ENCODE measurements at regions not wholly inside any gene's neighbourhood (a gene's known extent, or its start where the extent isn't known, plus 50 kb on each side); places are given as distances from the start of the nearest gene placed in this dataset.

DNA sequence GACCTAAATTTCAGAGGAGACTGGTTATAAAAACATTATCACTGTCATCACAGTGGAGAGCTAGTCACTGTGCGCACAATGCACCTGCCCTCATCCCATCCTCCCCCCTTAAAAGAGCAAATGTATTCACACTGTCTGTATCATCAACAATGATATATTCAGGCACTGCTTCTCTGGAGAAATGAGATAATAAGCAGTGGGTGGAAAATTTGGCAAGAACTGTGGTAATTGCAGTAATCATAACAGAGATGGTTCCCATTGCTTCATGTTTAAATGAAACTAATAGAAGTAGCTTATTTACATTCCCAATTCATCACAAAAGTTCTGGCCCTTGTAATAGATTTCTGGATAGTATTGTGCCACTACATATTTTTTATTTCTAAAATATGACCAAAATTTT is 867.4 kb upstream of the ADGRL2 start:
- DNase-seq = no peak

DNA sequence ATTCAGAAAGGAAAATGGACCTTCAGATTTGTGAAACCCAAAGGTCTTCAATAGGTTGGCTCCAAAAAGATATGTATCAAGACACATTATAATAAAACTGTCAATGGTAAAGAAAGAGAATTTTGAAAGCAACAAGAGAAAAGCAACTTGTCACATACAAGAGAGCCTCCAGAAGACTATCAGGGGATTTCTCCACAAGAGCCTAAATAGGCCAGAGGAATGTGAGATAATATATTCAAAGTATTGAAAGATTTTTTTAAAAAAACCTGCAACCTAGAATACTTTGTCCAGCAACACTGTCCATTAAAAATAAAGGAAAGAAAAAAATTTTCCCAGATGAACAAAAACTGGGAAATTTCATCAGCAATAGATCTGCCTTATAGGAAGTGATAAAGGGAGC is 869.6 kb upstream of the ADGRL2 start:
- DNase-seq = no peak

DNA sequence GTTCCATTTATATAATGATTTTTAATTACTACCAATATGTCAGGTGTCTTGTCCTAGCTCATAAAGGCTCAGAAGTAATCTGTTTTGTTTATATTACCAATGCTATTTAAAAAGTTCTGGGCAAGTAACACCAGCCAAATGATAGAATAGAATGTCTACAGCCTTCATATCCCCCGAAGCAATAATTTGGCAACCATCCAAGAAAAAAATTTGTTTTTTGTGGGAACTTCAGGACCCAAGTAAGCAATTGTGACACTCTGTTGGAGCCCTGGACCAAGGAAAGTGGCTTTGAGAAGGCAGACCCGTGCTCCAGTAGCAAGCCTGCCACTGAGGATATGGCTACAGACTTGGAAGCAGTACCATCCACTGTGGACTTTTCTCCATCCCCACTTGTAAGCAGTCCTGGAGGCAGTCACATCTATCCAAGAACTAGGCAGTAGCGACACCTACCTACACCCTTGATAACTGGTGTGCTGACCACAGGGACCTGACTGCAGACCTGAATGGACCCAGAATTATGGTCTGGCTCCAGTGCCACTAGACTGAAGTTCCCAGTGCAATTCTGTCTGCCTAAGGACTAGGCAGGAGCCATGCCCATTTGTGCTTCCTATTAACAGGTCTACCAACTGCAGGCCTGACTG is 870.7 kb upstream of the ADGRL2 start:
- DNase-seq = no peak

DNA sequence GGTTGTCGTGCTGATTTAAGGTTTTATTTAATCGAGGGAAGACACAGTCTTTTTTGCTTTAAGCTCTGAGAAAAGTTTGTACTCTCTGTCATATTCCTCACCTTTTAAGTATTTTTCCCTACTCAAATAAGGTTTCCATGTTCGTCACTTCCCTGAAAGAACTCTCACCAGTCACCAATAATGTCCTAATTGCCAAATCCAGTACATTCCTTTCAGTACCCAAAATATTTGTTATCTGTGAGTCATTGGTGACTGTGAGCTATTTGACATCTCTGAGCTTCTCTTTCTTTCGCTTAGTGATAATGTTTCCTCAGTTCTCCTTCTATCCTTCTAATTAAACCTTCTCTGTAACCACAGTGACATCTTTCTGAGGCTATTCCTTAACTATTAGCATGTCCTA is 874.2 kb upstream of the ADGRL2 start:
- no peak for DNase-seq

DNA sequence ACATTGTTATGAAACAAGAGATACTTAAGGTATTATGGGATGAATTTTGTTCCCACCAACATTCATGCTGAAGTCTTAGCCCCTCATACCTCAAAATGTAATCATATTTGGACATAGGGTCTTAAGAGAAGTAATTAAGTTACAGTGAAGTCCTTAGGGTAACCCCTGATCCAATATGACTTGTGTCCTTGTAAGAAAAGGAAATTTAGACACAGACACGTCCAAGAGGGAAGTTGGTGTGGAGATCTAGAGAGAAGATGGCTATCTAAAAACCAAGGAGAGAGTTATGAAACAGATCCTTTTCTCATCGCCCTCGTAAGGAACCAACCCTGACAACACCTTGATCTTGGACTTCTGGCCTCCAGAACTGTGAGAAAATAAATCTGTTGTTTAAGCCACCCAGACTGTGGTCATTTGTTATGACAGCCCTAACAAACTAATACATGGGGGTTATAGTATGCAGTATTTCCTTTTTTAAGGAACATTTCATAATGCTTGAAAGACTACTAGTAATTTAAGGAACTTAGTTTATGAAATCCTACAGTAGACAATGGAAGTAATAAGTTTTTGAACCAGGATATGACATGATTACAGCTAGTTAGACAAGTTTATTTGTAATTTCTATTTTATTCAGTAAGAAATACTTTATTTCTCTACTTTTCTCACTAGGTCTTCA is 875.5 kb upstream of the ADGRL2 start:
- DNase-seq = no peak

DNA sequence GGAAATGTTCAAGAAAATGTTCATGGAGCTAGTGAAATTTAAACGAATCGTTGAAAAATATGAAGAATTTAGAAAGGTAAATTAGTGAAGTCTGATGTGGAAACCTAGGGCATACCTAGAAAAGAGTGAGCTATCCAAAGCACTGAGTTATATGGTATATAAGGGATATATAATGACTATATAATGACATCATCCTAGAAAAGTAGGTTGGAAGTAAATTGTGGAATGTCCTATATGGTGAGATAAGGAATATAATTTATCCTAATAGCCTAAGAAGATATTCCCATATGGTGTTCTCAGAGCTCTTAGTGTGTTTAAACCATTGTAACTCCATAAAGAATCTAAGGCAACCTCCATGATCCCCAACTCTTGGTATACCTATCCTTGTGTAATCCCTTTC is 876.4 kb upstream of the ADGRL2 start:
- no peak for DNase-seq

DNA sequence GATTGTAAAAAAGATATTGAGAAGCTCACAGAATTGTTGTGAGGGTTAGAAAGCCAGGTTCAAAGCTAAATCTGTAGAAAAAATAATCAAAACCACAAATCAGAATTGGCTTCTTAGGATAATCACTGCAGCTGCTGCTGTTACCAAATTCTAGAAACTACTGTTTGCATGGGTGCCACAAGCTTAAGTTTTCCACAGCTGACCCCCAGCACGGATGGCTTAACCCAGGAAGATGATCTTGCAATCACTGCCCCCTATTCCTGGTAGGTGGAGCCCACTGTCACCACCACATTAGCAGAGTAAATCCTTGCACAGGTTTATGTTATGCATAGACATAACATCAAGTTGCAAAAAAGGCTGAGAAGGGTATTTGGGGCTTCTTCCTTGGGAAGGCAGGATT is 877.8 kb upstream of the ADGRL2 start:
- no peak for DNase-seq

DNA sequence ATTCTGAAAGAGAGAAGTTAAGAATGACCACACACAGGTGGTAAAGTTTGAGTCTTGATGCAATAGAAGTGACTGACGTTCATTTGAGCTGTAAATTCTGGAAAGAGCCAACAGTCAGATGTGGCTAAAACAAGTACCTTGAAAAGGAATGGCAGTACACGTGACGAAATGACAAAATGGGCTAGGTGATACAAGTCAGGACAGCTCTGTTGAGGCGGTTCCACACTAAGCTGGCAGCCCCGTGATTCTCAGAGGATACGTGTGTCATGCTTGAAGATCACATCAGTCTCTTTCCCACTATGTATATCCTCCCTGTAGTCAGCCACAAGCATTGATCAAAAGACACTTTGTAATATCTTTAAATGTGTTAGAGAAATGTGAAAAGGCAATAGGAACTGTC is 881.3 kb upstream of the ADGRL2 start:
- DNase-seq = no peak

DNA sequence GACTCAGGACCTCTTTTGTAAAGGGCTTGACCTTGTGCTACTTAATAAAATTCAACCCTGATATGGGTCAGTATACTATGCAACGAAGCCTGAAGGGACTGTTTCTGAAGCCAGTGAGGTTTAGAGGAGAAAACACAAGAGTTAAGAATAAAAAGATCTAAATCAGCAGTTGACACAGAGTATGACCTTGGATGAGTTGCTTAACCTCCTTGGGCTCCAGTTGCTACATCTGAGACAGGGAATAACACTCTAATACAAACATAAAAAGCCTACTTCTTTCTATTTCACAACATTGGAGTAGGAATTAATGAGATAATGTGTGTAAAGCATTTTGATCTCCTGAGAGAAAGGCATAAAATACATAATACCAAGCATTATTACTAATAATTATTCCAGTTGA is 882.4 kb upstream of the ADGRL2 start:
- no peak for DNase-seq

DNA sequence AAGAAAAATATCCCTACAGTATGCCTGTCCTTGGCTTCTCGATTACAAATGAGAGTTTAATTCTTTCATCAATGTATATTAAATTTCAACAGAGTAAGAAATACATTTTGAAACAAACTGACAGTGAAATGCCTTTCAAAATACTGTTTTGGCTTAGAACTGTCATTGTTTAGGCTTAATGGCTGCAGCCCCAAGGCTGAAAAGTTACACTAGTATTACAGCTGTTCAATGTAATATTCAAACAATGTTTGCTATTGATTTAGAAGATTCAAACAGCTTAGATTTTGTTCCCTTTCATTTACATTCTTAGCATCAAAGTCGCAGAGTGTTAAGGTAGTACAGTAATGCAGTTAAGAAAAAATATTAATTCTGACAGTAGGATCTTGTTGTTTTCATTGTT is 882.9 kb upstream of the ADGRL2 start:
- DNase-seq = no peak

DNA sequence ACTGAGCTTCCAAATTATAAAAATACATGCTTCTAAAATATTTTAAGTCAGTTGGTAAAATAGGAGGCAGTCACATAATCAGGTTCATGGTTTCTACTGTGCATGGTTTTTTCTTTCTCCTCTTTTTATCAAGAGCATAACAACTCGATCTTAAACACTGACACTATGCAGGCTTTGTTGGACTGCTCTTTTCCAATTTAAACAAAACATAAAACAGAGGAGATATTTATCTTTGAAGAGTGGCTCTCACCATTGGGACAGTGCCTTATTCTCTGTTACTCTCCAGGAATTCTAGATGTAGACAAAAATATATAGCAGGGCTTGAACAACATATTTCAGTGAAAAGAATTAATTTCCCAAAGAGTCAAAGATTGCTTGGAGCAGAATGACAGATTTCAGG is 883.5 kb upstream of the ADGRL2 start:
- DNase-seq = no peak

DNA sequence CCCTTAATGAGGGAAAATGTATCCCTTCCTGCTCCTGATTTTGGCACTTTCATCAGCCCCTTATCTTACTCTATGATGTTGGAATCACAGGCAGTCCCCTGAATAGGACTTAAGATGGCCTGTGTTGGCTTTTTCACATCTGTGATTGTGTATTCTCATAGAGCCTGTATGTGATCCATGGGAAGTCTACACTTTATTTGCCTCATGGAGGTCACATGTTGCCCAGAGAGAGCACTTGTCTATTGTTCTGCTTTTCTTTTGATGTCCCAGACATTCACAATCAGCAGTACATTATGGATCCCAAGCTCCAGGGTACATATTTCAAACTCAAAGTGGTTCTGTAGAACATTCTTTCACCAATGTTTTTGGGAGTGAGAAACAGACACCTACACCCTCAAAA is 885.2 kb upstream of the ADGRL2 start:
- DNase-seq = no peak

DNA sequence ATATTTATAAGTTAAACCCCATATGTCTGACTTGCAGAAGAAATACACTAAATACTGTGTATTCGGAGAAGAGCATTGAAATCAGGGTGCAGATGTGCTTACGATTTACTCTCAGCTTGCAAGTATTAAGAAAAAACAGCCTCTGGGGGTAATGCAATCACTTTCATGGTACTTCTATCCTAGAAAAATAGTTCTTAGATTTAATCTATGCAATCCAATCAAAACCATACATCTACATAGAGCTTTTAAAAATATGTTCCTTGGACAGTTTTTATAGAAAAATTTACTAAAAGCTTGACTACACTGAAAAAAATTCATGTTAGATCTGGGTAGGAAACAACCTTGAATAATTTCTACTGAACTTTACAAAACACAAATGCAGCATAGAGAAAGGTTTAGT is 890.3 kb upstream of the ADGRL2 start:
- DNase-seq = no peak

DNA sequence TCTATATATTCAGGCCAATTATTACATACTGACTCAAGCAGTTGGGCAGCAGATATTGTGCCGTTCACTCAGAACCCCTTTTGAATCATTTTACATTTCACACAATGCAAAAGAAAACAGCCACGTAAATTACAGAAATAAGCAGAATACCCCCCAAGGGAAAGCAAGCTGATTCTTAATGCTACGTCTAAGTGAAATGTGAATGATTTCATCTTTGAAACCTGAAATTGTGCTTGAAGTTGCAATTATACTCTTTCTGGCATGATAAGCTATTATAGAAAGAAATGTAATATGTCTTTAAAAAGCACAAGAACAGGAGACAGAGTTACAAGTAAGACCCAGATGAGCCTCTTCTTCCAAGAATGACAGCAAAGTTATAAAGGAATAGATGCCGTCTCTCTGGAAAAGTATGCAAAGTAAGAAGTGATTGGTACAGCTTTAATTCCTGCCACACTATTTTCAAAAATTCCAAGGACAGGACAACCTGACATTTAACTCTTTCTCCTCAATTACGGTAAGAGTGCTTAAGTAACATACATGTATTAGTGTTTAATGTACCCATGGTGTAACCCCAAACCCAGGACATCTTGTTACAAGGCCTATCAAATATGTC is 891.5 kb upstream of the ADGRL2 start:
- no peak for DNase-seq

DNA sequence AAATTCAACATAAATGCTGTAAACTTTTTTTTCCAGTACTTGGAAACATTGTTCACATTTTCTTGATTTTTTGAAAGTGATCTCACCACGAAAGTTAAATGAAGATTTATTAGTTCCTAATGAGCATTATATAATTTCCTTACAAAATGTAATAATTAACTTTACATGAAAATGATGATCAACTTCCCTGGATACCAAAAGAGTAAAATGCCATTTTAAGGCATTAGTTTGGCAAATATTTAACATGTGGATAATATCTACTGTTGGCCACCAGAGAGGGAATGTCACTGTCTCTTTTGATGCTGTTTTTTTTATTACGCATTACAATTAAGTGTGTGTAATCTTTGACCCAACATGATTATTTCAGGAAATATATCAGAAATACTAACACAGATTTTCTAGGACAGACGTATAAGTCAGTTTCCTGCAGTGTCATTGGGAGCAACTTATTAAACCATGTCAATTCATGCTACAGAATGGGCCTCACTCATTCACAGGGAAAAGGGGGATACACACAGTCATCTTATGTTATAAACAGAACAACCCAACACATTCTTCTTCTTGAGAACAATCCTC is 903.9 kb upstream of the ADGRL2 start:
- DNase-seq = no peak

DNA sequence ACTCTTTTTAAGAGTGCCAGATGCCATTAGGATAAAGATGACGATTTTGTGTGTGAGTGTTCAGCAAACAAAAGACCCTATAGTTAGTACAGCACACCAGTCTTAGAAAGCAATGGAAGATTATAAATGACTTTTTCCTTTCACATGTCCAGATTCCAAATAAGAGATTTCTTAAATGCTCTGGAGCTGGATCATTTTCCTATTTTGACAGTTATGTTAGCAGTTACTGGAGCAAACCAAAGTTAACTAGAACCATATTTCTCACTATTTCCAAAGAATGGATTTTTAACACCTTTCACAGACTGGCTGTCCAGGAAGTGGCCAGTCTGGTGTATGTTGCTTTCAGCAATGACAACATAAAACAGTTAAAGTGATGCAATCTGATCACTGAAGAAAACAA is 905.8 kb upstream of the ADGRL2 start:
- DNase-seq = no peak

DNA sequence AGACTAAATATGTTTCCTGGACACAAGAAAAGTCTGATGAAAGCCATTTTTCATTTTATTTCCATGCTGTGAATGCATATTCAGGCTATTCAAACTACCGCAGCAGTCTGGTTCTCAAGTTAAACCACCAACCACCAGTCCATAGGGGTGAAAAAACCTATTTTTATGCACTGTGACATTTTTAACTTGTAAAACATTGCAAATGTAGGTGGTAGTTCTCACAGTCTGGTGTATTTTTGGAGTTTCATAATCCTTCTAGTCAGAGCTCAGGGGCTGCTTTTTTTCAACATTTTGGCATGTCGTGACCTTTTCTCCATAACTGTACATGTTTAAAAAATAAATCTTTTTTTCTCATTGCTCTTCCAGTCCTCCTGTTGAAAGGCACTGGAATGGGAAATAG is 907.6 kb upstream of the ADGRL2 start:
- DNase-seq = no peak

DNA sequence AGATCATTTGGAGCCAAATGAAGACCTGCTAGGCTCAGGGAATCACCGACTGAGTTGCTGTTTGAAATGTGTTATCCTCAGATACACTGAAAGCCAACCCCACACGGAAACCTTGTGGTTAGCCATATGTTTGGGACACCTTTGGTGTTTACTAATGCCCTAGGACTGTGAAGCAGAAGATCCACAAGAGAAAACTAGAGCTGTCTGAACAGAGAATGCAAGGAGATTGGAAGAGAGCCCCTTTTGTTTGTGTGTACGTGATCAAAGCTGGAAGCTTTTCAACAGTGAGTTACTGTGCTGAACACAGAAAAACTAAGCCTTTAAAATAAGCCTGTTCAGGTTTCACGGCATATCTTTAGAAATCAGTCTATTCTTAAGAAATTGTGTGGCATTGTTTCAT is 908.2 kb upstream of the ADGRL2 start:
- DNase-seq = no peak

DNA sequence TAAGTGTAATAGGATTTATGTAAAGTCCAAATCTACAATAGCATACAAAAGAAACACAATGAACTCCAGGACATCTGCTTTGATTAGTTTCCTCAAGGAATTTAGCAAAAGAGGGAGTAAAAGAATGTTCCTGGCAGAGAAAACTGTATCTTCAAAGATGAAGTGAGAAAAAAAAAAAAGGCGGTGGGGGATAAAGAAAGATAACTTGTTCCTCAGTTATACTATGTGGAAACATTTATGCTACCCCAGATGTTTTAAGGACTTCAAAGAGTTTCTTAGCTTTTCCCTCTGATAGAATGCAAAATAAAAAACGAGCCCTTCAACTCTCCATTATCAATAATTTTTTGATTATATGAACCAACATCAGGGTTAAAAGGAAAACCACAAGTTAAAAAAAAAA is 908.9 kb upstream of the ADGRL2 start:
- no peak for DNase-seq

DNA sequence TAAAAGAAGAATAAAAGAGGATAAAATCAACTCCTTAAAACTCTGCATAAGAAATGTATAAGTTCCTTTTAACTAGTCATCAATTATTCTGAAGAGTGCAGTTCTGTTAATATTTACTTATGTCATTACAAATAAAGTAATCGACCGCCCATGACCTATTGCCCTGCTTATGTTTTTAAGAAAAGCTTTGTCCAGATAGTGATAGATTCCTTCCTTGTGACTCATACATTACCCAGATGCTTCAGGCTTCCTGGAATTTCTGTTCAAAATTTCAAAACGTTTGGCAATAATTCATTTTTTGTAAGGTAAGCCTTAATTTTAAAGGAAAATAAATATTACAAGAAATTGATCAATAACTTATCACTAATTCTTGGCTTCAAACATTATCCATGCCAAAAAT is 918.2 kb upstream of the ADGRL2 start:
- DNase-seq = no peak

DNA sequence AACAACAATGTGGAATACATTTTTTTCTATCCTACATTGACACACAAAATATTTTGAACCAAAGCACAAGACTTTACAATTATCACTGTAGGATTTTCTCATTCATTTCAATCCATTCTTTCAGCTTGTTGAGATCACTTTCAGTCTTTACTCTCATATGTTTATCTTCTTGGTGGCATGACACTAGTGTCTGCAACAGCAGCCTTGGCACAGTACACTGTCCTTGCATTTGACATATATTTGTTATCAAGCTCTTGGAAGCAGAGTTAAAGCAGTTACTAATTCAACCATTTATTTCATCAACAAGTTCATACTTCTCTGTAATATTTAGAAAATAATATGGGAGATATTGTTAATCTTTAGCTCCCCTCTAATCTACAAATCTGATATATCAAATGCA is 922.4 kb upstream of the ADGRL2 start:
- DNase-seq = no peak

DNA sequence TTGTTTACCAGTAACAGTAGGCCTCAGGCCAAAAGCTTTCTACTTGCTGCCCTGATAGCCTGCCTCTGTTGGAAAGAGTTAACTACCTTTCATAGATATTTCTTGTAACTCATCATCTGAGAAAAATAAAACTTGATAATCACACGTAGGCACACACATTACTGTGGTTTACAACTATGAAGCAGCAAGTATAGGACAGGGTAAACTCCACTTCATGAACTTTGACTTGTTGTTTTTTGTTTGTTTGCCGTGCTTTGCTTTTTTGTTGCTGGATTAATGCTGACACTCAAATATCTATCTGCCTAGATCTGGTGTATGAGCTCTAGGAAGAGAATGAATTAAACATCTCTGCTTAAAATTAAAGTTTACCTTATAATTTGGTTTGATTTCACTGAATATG is 924.7 kb upstream of the ADGRL2 start:
- no peak for DNase-seq

DNA sequence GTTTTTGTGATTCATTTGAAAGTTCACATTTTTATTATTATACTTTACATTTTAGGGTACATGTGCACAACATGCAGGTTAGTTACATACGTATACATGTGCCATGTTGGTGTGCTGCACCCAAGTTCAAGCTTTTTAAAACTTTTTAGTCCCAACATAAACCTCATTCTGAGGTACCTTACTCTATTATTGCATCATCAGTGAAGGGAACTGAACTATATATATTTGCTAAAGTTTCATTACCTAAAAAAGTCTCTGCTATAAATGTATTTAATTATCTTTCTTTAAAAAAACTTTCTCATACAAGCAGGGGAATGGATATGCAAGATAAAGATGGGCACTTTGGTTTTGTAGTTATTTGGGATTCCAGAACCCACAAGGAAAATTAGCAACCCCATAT is 931.4 kb upstream of the ADGRL2 start:
- DNase-seq = no peak

DNA sequence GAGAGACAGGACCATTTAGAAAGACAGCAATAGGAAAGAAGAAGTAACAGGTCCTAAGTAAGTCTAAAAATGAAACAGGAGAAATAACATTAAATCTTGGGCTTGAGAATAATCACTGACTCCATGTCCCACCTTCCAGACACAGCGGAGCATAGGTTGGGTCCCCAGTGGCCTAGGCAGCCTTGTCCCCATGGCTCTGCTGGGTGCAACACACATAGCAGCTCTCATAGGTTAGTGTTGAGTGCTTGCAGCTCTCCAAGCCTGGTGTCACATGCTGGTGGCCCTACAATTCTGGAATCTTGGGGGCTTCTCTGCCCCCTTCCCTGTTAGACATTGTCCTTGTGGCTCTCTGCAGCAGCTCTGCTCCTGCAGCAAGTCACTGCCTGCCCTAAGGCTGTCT is 952.8 kb upstream of the ADGRL2 start:
- DNase-seq = no peak

DNA sequence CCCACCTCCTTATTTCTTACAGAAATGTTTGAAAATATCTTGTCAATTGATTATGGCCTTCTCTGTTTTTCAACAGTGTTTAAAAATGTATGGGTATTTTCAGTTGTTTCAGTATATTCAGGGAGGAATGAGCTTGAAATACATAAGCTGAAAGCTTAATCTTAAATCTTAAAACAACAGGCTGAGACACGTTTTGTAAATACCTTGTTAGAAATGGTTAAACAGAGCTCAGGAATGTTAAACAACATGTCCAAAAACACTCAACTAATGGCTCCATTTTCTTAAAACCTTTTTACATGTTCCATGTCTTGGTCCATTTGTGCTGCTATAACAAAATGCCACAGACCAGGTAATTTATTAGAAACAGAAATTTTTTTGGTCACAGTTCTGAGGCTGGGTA is 953.8 kb upstream of the ADGRL2 start:
- no peak for DNase-seq
